ENCODE measurements at regions not wholly inside any gene's neighbourhood (a gene's known extent, or its start where the extent isn't known, plus 50 kb on each side); places are given as distances from the start of the nearest gene placed in this dataset.

GRCh38 chr5:4384649-4385048, 755.5 kb upstream of the ADAMTS16 start:
- DNase-seq = no peak
- Histone ChIP-seq H3K4me1 (ENCODE audit: control insufficient read depth in 3 of 3, insufficient read depth in 2 of 3, low read depth in 1 of 3, low read length in 2 of 3) (no peaks in the 10 kb centered on the region), H3K27me3 (ENCODE audit: control insufficient read depth in 3 of 3, insufficient read depth in 3 of 3, low read length in 3 of 3) (no peaks in the 10 kb centered on the region), H3K36me3 (ENCODE audit: control insufficient read depth in 3 of 3, insufficient read depth in 2 of 3, low read depth in 1 of 3, low read length in 3 of 3) (no peaks in the 10 kb centered on the region), H3K27ac (ENCODE audit: low read depth in 1 of 3, low read length in 2 of 3) (no peak overlapping the region), H3K9me3 (ENCODE audit: control insufficient read depth in 2 of 2, insufficient read depth in 1 of 2, low read depth in 1 of 2, low read length in 1 of 2) (no peaks in the 10 kb centered on the region), H3K4me3 (ENCODE audit: low read depth in 1 of 3, low read length in 3 of 3) (no peak overlapping the region)
- WGBS, 3 donors = 68 to 75% (median 68%) methylated on average over 6 of the region's 6 CpGs
- FAIRE-seq = no peak

- H3K9me3 ChIP-seq (ENCODE audit: control insufficient read depth in 2 of 2, insufficient read depth in 1 of 2, low read depth in 1 of 2, low read length in 1 of 2) = no peaks in the 10 kb centered on the region
- FAIRE-seq = no peak
- 90 to 96% (median 90%) methylated on average over 1 of the region's 1 CpG for WGBS, 3 donors
- H3K27me3 ChIP-seq (ENCODE audit: control insufficient read depth in 3 of 3, insufficient read depth in 3 of 3, low read length in 3 of 3) = no peaks in the 10 kb centered on the region
- no peak overlapping the region for H3K4me3 ChIP-seq (ENCODE audit: low read depth in 1 of 3, low read length in 3 of 3)
- no peak overlapping the region for H3K27ac ChIP-seq (ENCODE audit: low read depth in 1 of 3, low read length in 2 of 3)
- H3K36me3 ChIP-seq (ENCODE audit: control insufficient read depth in 3 of 3, insufficient read depth in 2 of 3, low read depth in 1 of 3, low read length in 3 of 3) = no peaks in the 10 kb centered on the region
- DNase-seq = no peak
- no peaks in the 10 kb centered on the region for H3K4me1 ChIP-seq (ENCODE audit: control insufficient read depth in 3 of 3, insufficient read depth in 2 of 3, low read depth in 1 of 3, low read length in 2 of 3)
Observed at GRCh38 chr5:4386152-4386551, 754.0 kb upstream of the ADAMTS16 start.

- H3K9me3 ChIP-seq (ENCODE audit: control insufficient read depth in 2 of 2, insufficient read depth in 1 of 2, low read depth in 1 of 2, low read length in 1 of 2) = no peaks in the 10 kb centered on the region
- no peak for FAIRE-seq
- whole genome bisulfite sequencing, 3 donors = 88 to 90% (median 88%) methylated on average over 3 of the region's 3 CpGs
- no peaks in the 10 kb centered on the region for H3K4me1 ChIP-seq (ENCODE audit: control insufficient read depth in 3 of 3, insufficient read depth in 2 of 3, low read depth in 1 of 3, low read length in 2 of 3)
- no peaks in the 10 kb centered on the region for H3K27me3 ChIP-seq (ENCODE audit: control insufficient read depth in 3 of 3, insufficient read depth in 3 of 3, low read length in 3 of 3)
- no peak overlapping the region for H3K27ac ChIP-seq (ENCODE audit: low read depth in 1 of 3, low read length in 2 of 3)
- H3K4me3 ChIP-seq (ENCODE audit: low read depth in 1 of 3, low read length in 3 of 3) = no peak overlapping the region
- no peak for DNase-seq
- H3K36me3 ChIP-seq (ENCODE audit: control insufficient read depth in 3 of 3, insufficient read depth in 2 of 3, low read depth in 1 of 3, low read length in 3 of 3) = no peaks in the 10 kb centered on the region
Observed at GRCh38 chr5:4387290-4387689, 752.8 kb upstream of the ADAMTS16 start.

- Histone ChIP-seq H3K27ac (ENCODE audit: low read depth in 1 of 3, low read length in 2 of 3) (no peak overlapping the region), H3K36me3 (ENCODE audit: control insufficient read depth in 3 of 3, insufficient read depth in 2 of 3, low read depth in 1 of 3, low read length in 3 of 3) (no peaks in the 10 kb centered on the region), H3K4me3 (ENCODE audit: low read depth in 1 of 3, low read length in 3 of 3) (no peak overlapping the region), H3K4me1 (ENCODE audit: control insufficient read depth in 3 of 3, insufficient read depth in 2 of 3, low read depth in 1 of 3, low read length in 2 of 3) (no peaks in the 10 kb centered on the region), H3K9me3 (ENCODE audit: control insufficient read depth in 2 of 2, insufficient read depth in 1 of 2, low read depth in 1 of 2, low read length in 1 of 2) (peaks cover 0 to 11% of the 10 kb centered on the region in 2 donors), H3K27me3 (ENCODE audit: control insufficient read depth in 3 of 3, insufficient read depth in 3 of 3, low read length in 3 of 3) (no peaks in the 10 kb centered on the region)
- DNase-seq (no peak), FAIRE-seq (no peak)
- WGBS, 3 donors = 52 to 93% (median 64%) methylated on average over 2 of the region's 2 CpGs
Observed at GRCh38 chr5:4395752-4396151, 744.4 kb upstream of the ADAMTS16 start.

- FAIRE-seq (no peak), DNase-seq (no peak)
- no peaks in the 10 kb centered on the region for H3K27me3 ChIP-seq (ENCODE audit: control insufficient read depth in 3 of 3, insufficient read depth in 3 of 3, low read length in 3 of 3)
- H3K4me3 ChIP-seq (ENCODE audit: low read depth in 1 of 3, low read length in 3 of 3) = no peak overlapping the region
- H3K4me1 ChIP-seq (ENCODE audit: control insufficient read depth in 3 of 3, insufficient read depth in 2 of 3, low read depth in 1 of 3, low read length in 2 of 3) = no peaks in the 10 kb centered on the region
- no peak overlapping the region for H3K27ac ChIP-seq (ENCODE audit: low read depth in 1 of 3, low read length in 2 of 3)
- WGBS, 3 donors = 57 to 72% (median 69%) methylated on average over 7 of the region's 7 CpGs
- H3K36me3 ChIP-seq (ENCODE audit: control insufficient read depth in 3 of 3, insufficient read depth in 2 of 3, low read depth in 1 of 3, low read length in 3 of 3) = no peaks in the 10 kb centered on the region
- no peaks in the 10 kb centered on the region for H3K9me3 ChIP-seq (ENCODE audit: control insufficient read depth in 2 of 2, insufficient read depth in 1 of 2, low read depth in 1 of 2, low read length in 1 of 2)
Observed at GRCh38 chr5:4405614-4406219, 734.4 kb upstream of the ADAMTS16 start.

- DNase-seq (no peak), FAIRE-seq (no peak)
- Histone ChIP-seq H3K36me3 (ENCODE audit: control insufficient read depth in 3 of 3, insufficient read depth in 2 of 3, low read depth in 1 of 3, low read length in 3 of 3) (no peaks in the 10 kb centered on the region), H3K27ac (ENCODE audit: low read depth in 1 of 3, low read length in 2 of 3) (no peak overlapping the region), H3K27me3 (ENCODE audit: control insufficient read depth in 3 of 3, insufficient read depth in 3 of 3, low read length in 3 of 3) (no peaks in the 10 kb centered on the region), H3K4me1 (ENCODE audit: control insufficient read depth in 3 of 3, insufficient read depth in 2 of 3, low read depth in 1 of 3, low read length in 2 of 3) (no peaks in the 10 kb centered on the region), H3K4me3 (ENCODE audit: low read depth in 1 of 3, low read length in 3 of 3) (no peak overlapping the region), H3K9me3 (ENCODE audit: control insufficient read depth in 2 of 2, insufficient read depth in 1 of 2, low read depth in 1 of 2, low read length in 1 of 2) (no peaks in the 10 kb centered on the region)
- WGBS, 3 donors = 87 to 90% (median 89%) methylated on average over 5 of the region's 5 CpGs
Observed at GRCh38 chr5:4410151-4410550, 730.0 kb upstream of the ADAMTS16 start.

- FAIRE-seq (no peak), DNase-seq (no peak)
- H3K4me3 ChIP-seq (ENCODE audit: low read depth in 1 of 3, low read length in 3 of 3) = no peak overlapping the region
- no peak overlapping the region for H3K27ac ChIP-seq (ENCODE audit: low read depth in 1 of 3, low read length in 2 of 3)
- no peaks in the 10 kb centered on the region for H3K4me1 ChIP-seq (ENCODE audit: control insufficient read depth in 3 of 3, insufficient read depth in 2 of 3, low read depth in 1 of 3, low read length in 2 of 3)
- H3K36me3 ChIP-seq (ENCODE audit: control insufficient read depth in 3 of 3, insufficient read depth in 2 of 3, low read depth in 1 of 3, low read length in 3 of 3) = no peaks in the 10 kb centered on the region
- 75 to 79% (median 79%) methylated on average over 8 of the region's 8 CpGs for whole genome bisulfite sequencing, 3 donors
- H3K9me3 ChIP-seq (ENCODE audit: control insufficient read depth in 2 of 2, insufficient read depth in 1 of 2, low read depth in 1 of 2, low read length in 1 of 2) = no peaks in the 10 kb centered on the region
- no peaks in the 10 kb centered on the region for H3K27me3 ChIP-seq (ENCODE audit: control insufficient read depth in 3 of 3, insufficient read depth in 3 of 3, low read length in 3 of 3)
Observed at GRCh38 chr5:4411664-4412063, 728.5 kb upstream of the ADAMTS16 start.

GRCh38 chr5:4413996-4414395, 726.1 kb upstream of the ADAMTS16 start:
- H3K9me3 ChIP-seq (ENCODE audit: control insufficient read depth in 2 of 2, insufficient read depth in 1 of 2, low read depth in 1 of 2, low read length in 1 of 2) = no peaks in the 10 kb centered on the region
- DNase-seq = no peak
- H3K4me3 ChIP-seq (ENCODE audit: low read depth in 1 of 3, low read length in 3 of 3) = no peak overlapping the region
- FAIRE-seq = no peak
- H3K36me3 ChIP-seq (ENCODE audit: control insufficient read depth in 3 of 3, insufficient read depth in 2 of 3, low read depth in 1 of 3, low read length in 3 of 3) = no peaks in the 10 kb centered on the region
- 39 to 51% (median 51%) methylated on average over 8 of the region's 8 CpGs for WGBS, 3 donors
- H3K27ac ChIP-seq (ENCODE audit: low read depth in 1 of 3, low read length in 2 of 3) = no peak overlapping the region
- no peaks in the 10 kb centered on the region for H3K27me3 ChIP-seq (ENCODE audit: control insufficient read depth in 3 of 3, insufficient read depth in 3 of 3, low read length in 3 of 3)
- H3K4me1 ChIP-seq (ENCODE audit: control insufficient read depth in 3 of 3, insufficient read depth in 2 of 3, low read depth in 1 of 3, low read length in 2 of 3) = no peaks in the 10 kb centered on the region

- DNase-seq (no peak), FAIRE-seq (no peak)
- Histone ChIP-seq H3K9me3 (ENCODE audit: control insufficient read depth in 2 of 2, insufficient read depth in 1 of 2, low read depth in 1 of 2, low read length in 1 of 2) (no peaks in the 10 kb centered on the region), H3K27me3 (ENCODE audit: control insufficient read depth in 3 of 3, insufficient read depth in 3 of 3, low read length in 3 of 3) (no peaks in the 10 kb centered on the region), H3K36me3 (ENCODE audit: control insufficient read depth in 3 of 3, insufficient read depth in 2 of 3, low read depth in 1 of 3, low read length in 3 of 3) (no peaks in the 10 kb centered on the region), H3K4me1 (ENCODE audit: control insufficient read depth in 3 of 3, insufficient read depth in 2 of 3, low read depth in 1 of 3, low read length in 2 of 3) (no peaks in the 10 kb centered on the region), H3K27ac (ENCODE audit: low read depth in 1 of 3, low read length in 2 of 3) (no peak overlapping the region), H3K4me3 (ENCODE audit: low read depth in 1 of 3, low read length in 3 of 3) (no peak overlapping the region)
- WGBS, 3 donors = 18 to 31% (median 28%) methylated on average over 2 of the region's 2 CpGs
Observed at GRCh38 chr5:4418084-4418483, 722.0 kb upstream of the ADAMTS16 start.

All from small intestine (tissue), 7 donors.